Stimulated activated CD8-positive, alpha-beta memory T cell treated with anti-CD3 and anti-CD28 coated beads, Interleukin-12 subunit alpha, Interleukin-12 subunit beta, amount 100 ng/mL, for 24 hours (primary cell): ENCODE measurements at regions not wholly inside any gene's neighbourhood (a gene's known extent, or its start where the extent isn't known, plus 50 kb on each side); places are given as distances from the start of the nearest gene placed in this dataset.
"Not testable (repeated sequence)": the region's sequence is repeated elsewhere in the genome, so short reads cannot be mapped to it uniquely, and the experiment has no call there.

ENCODE experiments used
- DNase-seq: peaks from one replicate; pipeline ENCODE4 v3.0.0-alpha.2; 2020; ENCODE audit errors: extremely low read depth

DNA sequence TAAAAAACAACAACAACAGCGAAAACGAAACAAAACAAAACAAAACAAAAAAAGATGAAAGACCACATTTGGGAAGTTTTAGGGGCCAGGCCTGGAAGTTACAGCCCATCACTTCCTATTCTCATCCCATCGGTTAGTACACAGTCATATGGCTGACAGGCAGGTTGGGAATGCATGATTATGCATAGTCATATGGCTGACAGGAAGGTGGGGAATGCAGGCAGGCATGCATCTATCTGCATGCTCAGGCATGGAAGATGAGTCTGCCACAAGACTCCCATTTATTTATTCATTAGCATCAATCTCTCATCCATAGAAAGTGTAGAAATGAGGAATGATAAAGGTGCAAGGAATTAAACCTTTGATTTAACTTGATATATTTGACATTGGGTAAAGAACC is 325.3 kb upstream of the MEX3C start:
- DNase-seq, result no peak

DNA sequence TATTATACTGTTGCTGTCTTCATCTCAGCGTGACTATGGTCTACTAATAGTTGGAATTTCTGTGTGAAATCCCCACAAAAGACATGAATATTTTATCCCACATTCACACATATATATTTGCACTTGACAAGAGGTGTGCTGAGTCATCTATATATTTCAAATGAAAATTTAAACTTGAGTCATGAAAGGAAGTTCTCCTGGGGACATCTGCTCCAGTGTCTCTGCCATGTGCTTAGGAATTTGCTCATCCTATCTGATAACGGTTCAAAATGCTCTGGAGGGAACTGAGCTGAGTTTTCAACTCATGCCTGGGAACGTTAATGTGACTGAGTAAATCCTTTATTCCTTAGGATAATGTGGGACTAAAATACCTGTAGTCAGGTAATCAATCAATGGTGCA is 326.2 kb upstream of the MEX3C start:
- DNase-seq, result no peak

- DNase-seq, result no peak
These were observed 328.2 kb upstream of the MEX3C start for GRCh38 chr18:51525453-51526225.

- DNase-seq, result no peak
These were observed 330.3 kb upstream of the MEX3C start for GRCh38 chr18:51527826-51528225.

- no peak for DNase-seq
These were observed 334.0 kb upstream of the MEX3C start for GRCh38 chr18:51531501-51531900.

DNA sequence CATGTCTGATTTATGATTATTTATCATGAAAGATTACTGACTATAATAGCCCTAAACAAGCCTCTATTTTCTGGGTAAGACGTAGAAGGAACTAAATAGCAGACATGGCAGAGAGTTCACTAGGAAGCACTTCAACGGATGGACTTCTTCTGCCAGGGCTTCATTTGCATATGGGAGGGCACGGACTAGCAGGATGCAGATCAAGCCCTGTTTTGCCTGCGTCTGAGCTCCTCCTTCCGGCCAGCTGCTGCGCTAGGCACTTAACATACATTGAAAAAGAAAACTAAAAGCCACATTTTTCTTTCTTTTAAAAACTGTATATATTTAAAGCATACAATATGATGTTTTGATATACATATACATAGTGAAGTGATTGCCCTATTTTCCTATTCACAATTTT is 340.0 kb upstream of the MEX3C start:
- no peak for DNase-seq

GRCh38 chr18:51540562-51540961 is 343.1 kb upstream of the MEX3C start:
- no peak for DNase-seq

DNA sequence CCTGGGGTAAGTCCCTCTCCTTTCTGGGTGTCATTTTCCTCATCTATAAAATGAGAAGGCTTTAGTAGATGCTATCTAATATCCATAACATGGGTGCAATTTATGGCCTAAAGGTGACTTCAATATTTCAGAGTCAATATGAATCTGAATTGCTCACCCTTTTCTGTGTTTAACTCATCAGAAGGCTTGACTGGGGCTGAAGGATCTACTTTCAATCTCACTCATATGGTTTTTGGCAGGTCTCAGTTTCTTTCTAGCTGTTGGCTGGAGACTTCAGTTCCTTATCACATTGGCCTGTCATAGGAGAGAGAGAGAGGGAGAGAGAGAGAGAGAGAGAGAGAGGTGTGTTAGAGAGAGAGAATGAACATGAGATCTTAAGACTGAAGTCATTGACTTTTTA is 343.7 kb upstream of the MEX3C start:
- DNase-seq, result no peak

- no peak for DNase-seq
These were observed 346.2 kb upstream of the MEX3C start for GRCh38 chr18:51543658-51544155.

DNA sequence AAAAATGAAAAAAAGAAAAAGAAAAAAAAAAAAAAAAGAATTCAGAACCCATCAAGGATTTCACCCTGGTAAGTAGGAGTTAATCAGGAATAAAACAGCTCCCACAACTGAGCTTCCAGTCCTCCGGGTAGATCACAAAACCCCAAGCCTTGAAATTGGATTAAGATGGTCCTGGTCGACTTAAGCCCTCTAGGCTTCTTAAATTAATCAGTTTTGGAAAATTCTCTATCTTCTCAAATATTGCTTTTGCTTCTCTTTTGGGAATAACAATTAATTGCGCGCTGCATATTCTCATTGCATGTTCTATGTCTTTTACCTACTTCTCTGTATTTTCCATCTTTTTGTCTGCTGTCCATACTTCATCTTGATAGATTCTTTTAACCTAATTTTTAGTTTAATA is 348.0 kb upstream of the MEX3C start:
- DNase-seq, result no peak

- no peak for DNase-seq
These were observed 361.9 kb upstream of the MEX3C start for GRCh38 chr18:51559198-51559901.

- DNase-seq, result no peak
These were observed 362.4 kb upstream of the MEX3C start for GRCh38 chr18:51559902-51560287.

DNA sequence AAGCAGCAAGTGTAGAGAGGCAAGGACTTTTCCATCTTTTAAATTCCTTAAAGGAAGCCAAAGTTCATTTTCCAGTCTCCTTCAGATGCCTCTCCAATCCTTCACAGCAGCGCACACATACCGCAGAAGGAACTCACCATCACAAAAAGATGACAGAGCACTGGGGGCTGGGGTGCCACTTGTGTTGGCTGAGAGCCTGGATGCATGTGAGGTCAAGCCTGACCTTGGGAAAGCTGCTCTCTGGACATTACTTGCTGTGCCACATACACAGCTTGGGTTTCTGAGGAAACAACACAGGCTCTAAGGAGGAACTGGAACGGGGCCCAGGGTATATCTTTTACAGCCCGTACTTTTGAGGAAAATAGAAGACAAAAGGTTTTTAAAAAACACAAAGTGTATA is 364.3 kb upstream of the MEX3C start:
- DNase-seq, result no peak

- no peak for DNase-seq
These were observed 365.4 kb upstream of the MEX3C start for GRCh38 chr18:51562866-51563265.

GRCh38 chr18:51563396-51563795 is 365.9 kb upstream of the MEX3C start:
- no peak for DNase-seq

DNA sequence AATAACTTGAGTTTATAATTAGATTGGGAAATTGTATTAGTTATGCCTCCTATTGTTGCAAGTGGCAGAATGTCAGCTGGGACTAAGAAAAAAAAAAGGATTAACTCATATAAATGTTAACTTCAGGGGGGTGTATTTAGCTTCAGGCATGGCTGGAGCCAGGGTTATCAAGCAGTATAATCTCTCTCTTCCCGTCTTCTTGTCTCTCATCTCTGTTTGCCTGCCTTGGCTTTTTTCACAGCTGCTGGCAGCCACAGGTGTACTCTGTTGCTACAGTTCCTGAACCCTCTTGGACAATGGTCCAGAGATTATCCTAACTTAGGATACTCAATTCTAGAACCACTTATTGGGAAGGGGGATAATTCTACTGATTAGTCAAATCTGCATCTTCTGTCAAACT is 370.7 kb upstream of the MEX3C start:
- no peak for DNase-seq

GRCh38 chr18:51569153-51569552 is 371.7 kb upstream of the MEX3C start:
- DNase-seq, result no peak

DNA sequence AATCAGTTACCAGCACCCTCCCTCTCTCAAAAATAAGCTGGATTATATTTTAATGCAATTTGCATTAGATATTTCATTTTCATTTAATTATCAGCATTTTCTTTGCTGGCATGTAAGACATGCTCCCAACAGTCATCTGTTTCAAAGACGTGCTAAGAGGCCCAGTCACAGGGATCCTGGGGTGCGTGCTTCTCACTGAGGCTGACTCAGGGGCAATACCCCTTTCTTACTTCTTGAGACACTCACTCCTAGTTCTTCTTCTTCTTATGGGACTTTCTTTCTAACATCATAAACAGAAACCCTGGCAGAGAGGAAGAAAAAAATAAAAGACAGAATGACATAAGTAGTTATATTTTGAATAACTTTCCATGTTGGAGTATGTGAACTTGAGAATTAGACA is 372.1 kb upstream of the MEX3C start:
- DNase-seq, result no peak

- not testable (repeated sequence) for DNase-seq
These were observed 372.6 kb upstream of the MEX3C start for GRCh38 chr18:51570071-51570470.

GRCh38 chr18:51573886-51574285 is 376.4 kb upstream of the MEX3C start:
- not testable (repeated sequence) for DNase-seq

DNA sequence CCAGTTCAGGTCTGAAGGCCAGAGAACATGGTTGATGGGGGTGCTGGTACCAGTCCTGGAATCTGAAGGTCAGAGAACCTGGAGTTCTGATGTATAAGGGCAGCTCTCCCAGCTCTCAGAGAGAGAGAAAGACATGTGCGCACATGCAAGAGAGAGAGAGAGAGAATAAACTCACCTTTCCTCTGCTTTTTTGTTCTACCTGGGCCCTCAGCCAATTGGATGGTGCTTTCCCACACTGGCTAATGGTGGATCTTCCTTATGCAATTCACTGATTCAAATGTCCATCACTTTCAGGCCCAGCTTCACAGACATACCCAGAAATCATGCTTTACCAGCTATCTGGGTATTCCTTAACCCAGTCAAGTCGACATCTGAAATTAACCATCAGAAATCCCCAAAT is 377.7 kb upstream of the MEX3C start:
- no peak for DNase-seq

- DNase-seq, result no peak
These were observed 381.0 kb upstream of the MEX3C start for GRCh38 chr18:51578406-51578980.

DNA sequence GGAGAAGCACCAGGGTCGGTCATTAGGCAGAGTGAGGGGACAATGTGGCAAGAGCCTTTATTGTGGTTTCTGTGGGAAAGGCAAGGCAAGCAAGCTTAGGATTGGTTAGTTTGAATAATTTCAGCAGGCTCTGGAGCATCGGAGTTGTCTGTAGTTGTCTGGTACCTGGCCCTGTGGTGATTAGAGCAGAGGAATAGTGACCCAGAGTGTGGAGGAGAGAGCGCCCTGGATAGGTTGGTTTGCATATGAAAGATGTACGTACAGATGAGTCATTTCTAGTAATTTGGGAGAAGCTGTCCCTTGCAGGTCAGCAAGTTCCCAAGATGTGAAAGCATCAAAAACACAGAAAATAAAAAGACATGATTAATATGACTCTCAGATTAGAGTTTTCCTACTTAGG is 383.1 kb upstream of the MEX3C start:
- no peak for DNase-seq
